HAP-1 (cell line): ENCODE measurements at regions not wholly inside any gene's neighbourhood (a gene's known extent, or its start where the extent isn't known, plus 50 kb on each side); places are given as distances from the start of the nearest gene placed in this dataset.
"Not testable (repeated sequence)": the region's sequence is repeated elsewhere in the genome, so short reads cannot be mapped to it uniquely, and the experiment has no call there.

ENCODE experiments used
- DNase-seq, 2 experiments: peaks; one replicate each; pipeline ENCODE4 v3.0.0-alpha.2; 2016 to 2020; ENCODE audit warnings: low spot score in 2 of 2
- H3K27me3 ChIP-seq: fragments of 250-450 bp; sonication (Bioruptor Pico); 2 replicates; pipeline ENCODE4 v1.5.1; 2020; ENCODE audit warnings: low read depth, mild to moderate bottlenecking, moderate library complexity
- H3K36me3 ChIP-seq: fragments of 250-450 bp; sonication (Bioruptor Pico); replicated peaks from 2 replicates; pipeline ENCODE4 v1.5.1; 2020; ENCODE audit warnings: mild to moderate bottlenecking
- H3K4me1 ChIP-seq: fragments of 250-450 bp; sonication (Bioruptor Pico); 2 replicates; pipeline ENCODE4 v1.5.1; 2020; ENCODE audit warnings: mild to moderate bottlenecking
- H3K4me3 ChIP-seq: fragments of 250-450 bp; sonication (Bioruptor Pico); 2 replicates; pipeline ENCODE4 v1.5.1; 2020; ENCODE audit warnings: mild to moderate bottlenecking, moderate library complexity
- H3K9me3 ChIP-seq: fragments of 250-450 bp; sonication (Bioruptor Pico); 2 replicates; pipeline ENCODE4 v1.5.1; 2020; ENCODE audit warnings: mild to moderate bottlenecking, moderate library complexity
- in situ Hi-C: fragments of 300-500 bp; cut with MboI; formaldehyde crosslinking; loops from 3 replicates; pipeline ENCODE4 v1.14.3; 2020; ENCODE audit warnings: low sequenced_read_pairs, inconsistent platforms, mixed read lengths

- Histone ChIP-seq H3K27me3 (no peaks in the 10 kb centered on the region), H3K4me3 (no peak overlapping the region), H3K4me1 (peaks cover 2% of the 10 kb centered on the region), H3K36me3 (no peaks in the 10 kb centered on the region), H3K9me3 (no peaks in the 10 kb centered on the region)
- DNase-seq, result no peak
- in situ Hi-C loops, result no loop called here
These were observed 98.1 kb downstream of the CCDC71L start for GRCh38 chr7:106562711-106563366.

GRCh38 chr7:106561666-106562411, 99.1 kb downstream of the CCDC71L start:
- H3K27me3 ChIP-seq, result no peaks in the 10 kb centered on the region
- no peak for DNase-seq
- in situ Hi-C loops, result no loop called here
- H3K9me3 ChIP-seq, result no peaks in the 10 kb centered on the region
- H3K4me3 ChIP-seq, result no peak overlapping the region
- H3K4me1 ChIP-seq, result no peaks in the 10 kb centered on the region
- no peaks in the 10 kb centered on the region for H3K36me3 ChIP-seq

GRCh38 chr7:106561151-106561550, 99.8 kb downstream of the CCDC71L start:
- in situ Hi-C loops, result no loop called here
- no peak for DNase-seq
- Histone ChIP-seq H3K36me3 (no peaks in the 10 kb centered on the region), H3K9me3 (no peaks in the 10 kb centered on the region), H3K4me3 (no peak overlapping the region), H3K27me3 (no peaks in the 10 kb centered on the region), H3K4me1 (no peaks in the 10 kb centered on the region)

GRCh38 chr7:106560482-106560881, 100.5 kb downstream of the CCDC71L start:
- H3K4me1 ChIP-seq, result no peaks in the 10 kb centered on the region
- H3K27me3 ChIP-seq, result no peaks in the 10 kb centered on the region
- in situ Hi-C loops, result no loop called here
- H3K4me3 ChIP-seq, result no peak overlapping the region
- no peaks in the 10 kb centered on the region for H3K36me3 ChIP-seq
- no peak for DNase-seq
- H3K9me3 ChIP-seq, result no peaks in the 10 kb centered on the region

GRCh38 chr7:106556244-106556643, 104.7 kb downstream of the CCDC71L start:
- H3K9me3 ChIP-seq, H3K27me3 ChIP-seq, H3K4me1 ChIP-seq, H3K4me3 ChIP-seq, in situ Hi-C loops, H3K36me3 ChIP-seq, DNase-seq: not testable (repeated sequence)

GRCh38 chr7:106554623-106555022, 106.3 kb downstream of the CCDC71L start:
- DNase-seq, in situ Hi-C loops, H3K4me1 ChIP-seq: not testable (repeated sequence)

GRCh38 chr7:106553446-106553836, 107.5 kb downstream of the CCDC71L start:
- Histone ChIP-seq H3K36me3 (no peaks in the 10 kb centered on the region), H3K9me3 (no peaks in the 10 kb centered on the region), H3K4me1 (no peaks in the 10 kb centered on the region), H3K27me3 (no peaks in the 10 kb centered on the region), H3K4me3 (no peak overlapping the region)
- no peak for DNase-seq
- in situ Hi-C loops, result no loop called here

More at GRCh38 chr7:106554623-106555022, 106.3 kb downstream of the CCDC71L start:
- H3K4me3 ChIP-seq, H3K36me3 ChIP-seq, H3K9me3 ChIP-seq, H3K27me3 ChIP-seq: not testable (repeated sequence)

- DNase-seq, result no peak
- Histone ChIP-seq H3K4me3 (no peak overlapping the region), H3K36me3 (no peaks in the 10 kb centered on the region), H3K4me1 (no peaks in the 10 kb centered on the region), H3K9me3 (no peaks in the 10 kb centered on the region), H3K27me3 (no peaks in the 10 kb centered on the region)
- in situ Hi-C loops, result no loop called here
These were observed 108.1 kb downstream of the CCDC71L start for GRCh38 chr7:106552645-106553445.

- H3K4me1 ChIP-seq, result no peaks in the 10 kb centered on the region
- DNase-seq, result no peak
- no peaks in the 10 kb centered on the region for H3K27me3 ChIP-seq
- no peaks in the 10 kb centered on the region for H3K9me3 ChIP-seq
- in situ Hi-C loops, result no loop called here
- H3K36me3 ChIP-seq, result no peaks in the 10 kb centered on the region
- no peak overlapping the region for H3K4me3 ChIP-seq
These were observed 109.0 kb downstream of the CCDC71L start for GRCh38 chr7:106551936-106552335.

GRCh38 chr7:106548491-106548890, 112.5 kb downstream of the CCDC71L start:
- Histone ChIP-seq H3K4me1 (no peaks in the 10 kb centered on the region), H3K27me3 (no peaks in the 10 kb centered on the region), H3K9me3 (no peaks in the 10 kb centered on the region), H3K4me3 (no peak overlapping the region), H3K36me3 (no peaks in the 10 kb centered on the region)
- in situ Hi-C loops, result no loop called here
- DNase-seq, result no peak

GRCh38 chr7:106545275-106545674, 115.7 kb downstream of the CCDC71L start:
- Histone ChIP-seq H3K9me3 (no peaks in the 10 kb centered on the region), H3K36me3 (no peaks in the 10 kb centered on the region), H3K4me3 (no peak overlapping the region), H3K4me1 (no peaks in the 10 kb centered on the region), H3K27me3 (no peaks in the 10 kb centered on the region; the same call in 1 of the 2 replicates)
- DNase-seq, result no peak
- in situ Hi-C loops, result no loop called here

GRCh38 chr7:106543221-106543757, 117.7 kb downstream of the CCDC71L start:
- Histone ChIP-seq H3K4me3 (no peak overlapping the region), H3K36me3 (no peaks in the 10 kb centered on the region), H3K27me3 (no peaks in the 10 kb centered on the region; the same call in 1 of the 2 replicates), H3K4me1 (no peaks in the 10 kb centered on the region), H3K9me3 (no peaks in the 10 kb centered on the region)
- no peak for DNase-seq
- in situ Hi-C loops, result no loop called here

- Histone ChIP-seq H3K27me3 (no peaks in the 10 kb centered on the region; the same call in 1 of the 2 replicates), H3K36me3 (no peaks in the 10 kb centered on the region), H3K4me3 (no peak overlapping the region), H3K9me3 (no peaks in the 10 kb centered on the region), H3K4me1 (no peaks in the 10 kb centered on the region)
- peak; percentile 70 to 71 for DNase-seq
- in situ Hi-C loops, result no loop called here
These were observed 118.3 kb downstream of the CCDC71L start for GRCh38 chr7:106542550-106543220.
